ENCODE measurements at regions not wholly inside any gene's neighbourhood (a gene's known extent, or its start where the extent isn't known, plus 50 kb on each side); places are given as distances from the start of the nearest gene placed in this dataset.

DNA sequence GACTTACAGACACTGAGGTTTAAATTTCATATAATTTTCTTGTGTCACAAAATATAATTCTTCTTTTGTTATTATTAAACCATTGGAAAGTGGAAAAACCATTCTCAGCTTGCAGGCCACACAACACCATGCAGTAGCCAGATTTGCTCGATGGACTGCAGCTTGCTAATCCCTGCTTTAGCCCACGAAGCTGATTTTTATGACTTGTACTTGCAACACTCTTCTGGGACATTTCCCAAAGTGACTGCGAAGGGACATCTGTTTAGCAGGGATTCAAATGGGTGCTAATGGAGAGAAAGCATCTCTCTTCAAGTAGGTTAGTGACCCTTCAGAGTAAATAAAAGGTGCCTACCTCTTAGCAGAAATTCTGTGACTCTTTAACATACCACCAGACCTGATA lies 304.6 kb upstream of the ZFP64 start:
- Histone ChIP-seq H2BK12ac (ENCODE audit: low read depth, low read length) (no peak overlapping the region), H3K14ac (ENCODE audit: insufficient read length) (no peak overlapping the region), H3K9me3 (ENCODE audit: insufficient read depth in 2 of 2, low read depth in 1 of 2, low read length in 1 of 2) (no peaks in the 10 kb centered on the region), H3K4me1 (replicated peaks in 1 of 4; ENCODE audit: control insufficient read depth in 3 of 4, insufficient read depth in 4 of 4, low read length in 3 of 4) (peaks cover 0 to 10% (median 4%) of the 10 kb centered on the region in 4 experiments; a peak in 4 of 7 replicates), H3K27me3 (replicated peaks in 1 of 4; ENCODE audit: control insufficient read depth in 3 of 4, extremely low read depth in 1 of 4, insufficient read depth in 3 of 4, low read length in 3 of 4) (no peaks in the 10 kb centered on the region), H3K79me2 (ENCODE audit: control insufficient read depth in 1 of 2, insufficient read depth in 2 of 2, low read length in 2 of 2) (no peaks in the 10 kb centered on the region), H3K9ac (replicated peaks in 1 of 4; ENCODE audit: extremely low read depth in 1 of 4, low read depth in 3 of 4, low read length in 3 of 4) (no peak overlapping the region), H2AK5ac (ENCODE audit: low read depth, low read length) (no peak overlapping the region), H3K27ac (ENCODE audit: low read depth, low read length) (no peak overlapping the region), H3K4me2 (ENCODE audit: insufficient read depth in 1 of 2, low read depth in 2 of 2, low read length in 2 of 2) (no peak overlapping the region), H2BK15ac (ENCODE audit: low read length) (no peak overlapping the region), H3K23ac (ENCODE audit: insufficient read length) (no peak overlapping the region), H2AFZ (ENCODE audit: low read length) (no peak overlapping the region), H3K56ac (replicated peaks; ENCODE audit: insufficient read length, low read depth, low read length) (no peak overlapping the region), H2BK5ac (ENCODE audit: low read depth, low read length) (no peak overlapping the region), H2BK120ac (replicated peaks; ENCODE audit: low read depth, low read length) (no peak overlapping the region), H3K4ac (replicated peaks; ENCODE audit: insufficient read length, low read depth, low read length) (no peak overlapping the region), H2BK20ac (ENCODE audit: low read length) (no peak overlapping the region), H3K36me3 (ENCODE audit: control insufficient read depth in 2 of 4, insufficient read depth in 4 of 4, low read length in 3 of 4) (no peaks in the 10 kb centered on the region), H3K79me1 (ENCODE audit: low read depth, low read length) (no peaks in the 10 kb centered on the region), H3K23me2 (ENCODE audit: low read depth, low read length) (no peaks in the 10 kb centered on the region), H4K91ac (replicated peaks; ENCODE audit: insufficient read length, low read length) (no peak overlapping the region), H3K18ac (ENCODE audit: extremely low read depth, low read length) (no peak overlapping the region), H4K20me1 (replicated peaks in 1 of 2; ENCODE audit: control insufficient read depth in 1 of 2, insufficient read depth in 2 of 2, low read length in 2 of 2) (no peaks in the 10 kb centered on the region), H3K4me3 (ENCODE audit: extremely low read depth in 1 of 4, insufficient read depth in 2 of 4, low read depth in 3 of 4, low read length in 4 of 4) (no peak overlapping the region), H4K8ac (ENCODE audit: extremely low read depth, insufficient read depth, low read length) (no peak overlapping the region), H4K5ac (ENCODE audit: insufficient read length, low read depth, low read length) (no peak overlapping the region)
- no peak for FAIRE-seq
- ChIA-PET CTCF (ENCODE audit: partially characterized antibody) (interaction anchor here (0.7 to 1.4 kb wide), 3 partner anchors 9 to 1260 kb away, joined by 4 read pairs; no protein-coding TSS in a partner anchor), POLR2A (ENCODE audit: partially characterized antibody) (no interaction called here)
- 96% methylated on average over 3 of the region's 3 CpGs; no CpG with 5 or more reads in 1 of the 2 experiments for WGBS, 2 experiments (ENCODE audit: extremely low coverage in 1 of 2, insufficient coverage in 1 of 2, insufficient read length in 1 of 2, insufficient replicate concordance in 2 of 2, low coverage in 1 of 2, low lambda C conversion rate in 2 of 2, missing lambda C conversion rate in 1 of 2)
- no peak for DNase-seq (ENCODE audit: low read depth in 1 of 2, low spot score in 2 of 2)
- TF ChIP-seq PHF8 (conservative IDR thresholded peaks at IDR 0.05; ENCODE audit: low read depth, low read length) (no peak), SRF (IDR thresholded peaks at IDR 0.05; ENCODE audit: low read depth, low read length) (no peak)

Data from H1 (cell line).